Lower lobe of right lung (tissue), 2 donors: ENCODE measurements at regions not wholly inside any gene's neighbourhood (a gene's known extent, or its start where the extent isn't known, plus 50 kb on each side); places are given as distances from the start of the nearest gene placed in this dataset.
"Not testable (repeated sequence)": the region's sequence is repeated elsewhere in the genome, so short reads cannot be mapped to it uniquely, and the experiment has no call there.

Experiments
- ATAC-seq, 2 donors: fragments of 200-7000 bp; cut with Tn5 transposase; one replicate each; pipeline ENCODE4 v1.9.1; 2020 to 2022; ENCODE audit warnings: mild to moderate bottlenecking in 2 of 2, moderate library complexity in 2 of 2
- DNase-seq: peaks from one replicate; pipeline ENCODE4 v3.0.0-alpha.2; 2020
- H3K27ac ChIP-seq: fragments of 200-600 bp; one replicate; pipeline ENCODE4 v1.8.0; 2022
- H3K27me3 ChIP-seq: fragments of 200-600 bp; one replicate; pipeline ENCODE4 v1.8.0; 2022; ENCODE audit warnings: low read depth
- H3K36me3 ChIP-seq: fragments of 200-600 bp; one replicate; pipeline ENCODE4 v1.8.0; 2022; ENCODE audit warnings: mild to moderate bottlenecking
- H3K4me1 ChIP-seq: fragments of 200-600 bp; one replicate; pipeline ENCODE4 v1.8.0; 2022
- H3K4me3 ChIP-seq: fragments of 200-600 bp; one replicate; pipeline ENCODE4 v1.8.0; 2022; ENCODE audit warnings: mild to moderate bottlenecking
- H3K9me3 ChIP-seq: fragments of 200-600 bp; one replicate; pipeline ENCODE4 v1.8.0; 2022
- intact Hi-C: fragments of 100-400 bp; cut with DNase I; formaldehyde crosslinking; loops from one replicate; pipeline ENCODE4 v1.11.0; 2022
- TF ChIP-seq, protein P1 (sequence below): fragments of 200-600 bp; IDR thresholded peaks from one replicate; pipeline ENCODE4 v1.8.0; 2022; ENCODE audit warnings: antibody characterized with exemption, mild to moderate bottlenecking
- donor health status: DM: no; HTN: yes; CAD: no; lungs with severe emphysema.

DNA sequence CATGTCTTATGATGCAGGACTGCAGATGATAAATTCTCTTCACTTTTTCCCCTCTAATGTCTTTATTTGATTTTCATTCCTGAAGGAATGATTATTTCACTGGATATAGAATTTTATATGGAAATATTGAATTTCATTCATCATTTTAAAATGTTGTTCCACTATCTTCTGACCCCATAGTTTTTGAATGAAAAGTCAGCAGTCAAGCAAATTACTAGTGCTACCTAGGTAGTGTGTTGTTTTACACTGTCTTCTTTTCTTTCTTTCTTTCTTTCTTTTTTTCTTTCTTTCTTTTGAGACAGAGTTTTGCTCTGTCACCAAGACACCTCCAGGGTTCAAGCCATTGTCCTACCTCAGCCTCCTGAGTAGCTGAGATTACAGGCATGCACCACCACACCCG is 76.9 kb downstream of the WSB1 start:
- no peak overlapping the region for H3K4me3 ChIP-seq
- H3K27ac ChIP-seq: no peak overlapping the region
- no peaks in the 10 kb centered on the region for H3K36me3 ChIP-seq
- no peak for ATAC-seq
- peaks cover 4% of the 10 kb centered on the region for H3K9me3 ChIP-seq
- TF ChIP-seq, protein P1, sequence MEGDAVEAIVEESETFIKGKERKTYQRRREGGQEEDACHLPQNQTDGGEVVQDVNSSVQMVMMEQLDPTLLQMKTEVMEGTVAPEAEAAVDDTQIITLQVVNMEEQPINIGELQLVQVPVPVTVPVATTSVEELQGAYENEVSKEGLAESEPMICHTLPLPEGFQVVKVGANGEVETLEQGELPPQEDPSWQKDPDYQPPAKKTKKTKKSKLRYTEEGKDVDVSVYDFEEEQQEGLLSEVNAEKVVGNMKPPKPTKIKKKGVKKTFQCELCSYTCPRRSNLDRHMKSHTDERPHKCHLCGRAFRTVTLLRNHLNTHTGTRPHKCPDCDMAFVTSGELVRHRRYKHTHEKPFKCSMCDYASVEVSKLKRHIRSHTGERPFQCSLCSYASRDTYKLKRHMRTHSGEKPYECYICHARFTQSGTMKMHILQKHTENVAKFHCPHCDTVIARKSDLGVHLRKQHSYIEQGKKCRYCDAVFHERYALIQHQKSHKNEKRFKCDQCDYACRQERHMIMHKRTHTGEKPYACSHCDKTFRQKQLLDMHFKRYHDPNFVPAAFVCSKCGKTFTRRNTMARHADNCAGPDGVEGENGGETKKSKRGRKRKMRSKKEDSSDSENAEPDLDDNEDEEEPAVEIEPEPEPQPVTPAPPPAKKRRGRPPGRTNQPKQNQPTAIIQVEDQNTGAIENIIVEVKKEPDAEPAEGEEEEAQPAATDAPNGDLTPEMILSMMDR: no peak
- no peaks in the 10 kb centered on the region for H3K27me3 ChIP-seq
- intact Hi-C loops: no loop called here
- no peak for DNase-seq
- no peaks in the 10 kb centered on the region for H3K4me1 ChIP-seq

DNA sequence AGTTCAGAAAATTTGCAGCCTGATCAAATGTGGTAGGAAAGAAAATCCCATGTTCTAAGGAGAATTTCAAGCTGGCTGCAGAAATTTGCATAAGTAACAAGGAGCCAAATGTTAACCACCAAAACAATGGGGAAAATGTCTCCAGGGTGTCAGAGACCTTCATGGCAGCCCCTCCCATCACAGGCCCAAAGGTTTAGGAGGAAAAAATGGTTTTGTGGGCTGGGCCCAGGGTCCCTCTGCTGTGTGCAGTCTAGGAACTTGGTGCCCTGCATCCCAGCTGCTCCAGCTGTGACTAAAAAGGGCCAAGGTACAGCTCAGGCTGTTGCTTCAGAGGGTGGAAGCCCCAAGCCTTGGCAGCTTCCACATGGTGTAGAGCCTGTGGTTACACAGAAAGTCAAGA is 79.8 kb downstream of the WSB1 start:
- intact Hi-C loops: not testable (repeated sequence)

GRCh38 chr17:27376637-27377547 is 79.4 kb upstream of the KSR1 start:
- Histone ChIP-seq H3K4me3 (no peak overlapping the region), H3K27me3 (no peaks in the 10 kb centered on the region), H3K36me3 (no peaks in the 10 kb centered on the region), H3K9me3 (peaks cover 4% of the 10 kb centered on the region), H3K4me1 (peaks cover 15% of the 10 kb centered on the region), H3K27ac (no peak overlapping the region)
- TF ChIP-seq, protein P1: no peak
- intact Hi-C loops: no loop called here
- no peak for ATAC-seq
- DNase-seq: no peak

More for the DNA sequence above, 79.8 kb downstream of the WSB1 start:
- not testable (repeated sequence) for DNase-seq, H3K36me3 ChIP-seq, H3K4me1 ChIP-seq, H3K4me3 ChIP-seq, H3K27ac ChIP-seq, H3K9me3 ChIP-seq, ATAC-seq, H3K27me3 ChIP-seq

DNA sequence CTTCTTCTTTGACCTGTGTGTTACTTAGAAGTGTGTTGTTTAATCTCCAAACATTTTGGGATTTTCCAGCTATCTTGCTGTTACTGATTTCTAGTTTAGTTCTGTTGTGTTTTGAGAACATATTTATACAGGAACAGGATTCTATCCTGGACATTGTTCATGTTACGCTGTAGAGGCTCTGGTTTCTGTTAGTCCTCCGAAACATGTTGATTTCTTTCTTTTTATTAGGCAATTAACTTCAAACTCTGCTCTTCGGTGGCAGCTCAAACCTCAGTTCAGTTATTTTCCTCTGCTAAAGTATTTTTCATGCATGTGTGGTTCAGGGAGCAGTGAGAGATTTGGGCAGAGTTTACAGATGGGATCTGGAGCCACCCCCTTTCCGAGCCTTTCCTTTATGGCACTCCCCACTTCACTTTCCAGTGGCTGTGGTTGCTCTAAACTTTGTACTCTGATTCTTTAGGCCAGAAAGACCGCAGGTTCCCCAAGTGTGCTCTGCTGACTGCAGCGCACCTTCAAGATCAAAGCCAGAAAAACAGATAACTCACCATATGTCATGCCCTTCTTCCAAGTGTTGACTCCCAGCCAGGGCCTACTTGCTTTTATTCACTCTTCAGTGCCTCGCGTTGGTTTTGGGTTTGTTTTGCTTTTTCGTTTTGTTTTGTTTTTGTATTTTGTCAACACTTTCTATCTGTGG is 77.6 kb upstream of the KSR1 start:
- ATAC-seq (no peak), DNase-seq (no peak)
- H3K27ac ChIP-seq: no peak overlapping the region

DNA sequence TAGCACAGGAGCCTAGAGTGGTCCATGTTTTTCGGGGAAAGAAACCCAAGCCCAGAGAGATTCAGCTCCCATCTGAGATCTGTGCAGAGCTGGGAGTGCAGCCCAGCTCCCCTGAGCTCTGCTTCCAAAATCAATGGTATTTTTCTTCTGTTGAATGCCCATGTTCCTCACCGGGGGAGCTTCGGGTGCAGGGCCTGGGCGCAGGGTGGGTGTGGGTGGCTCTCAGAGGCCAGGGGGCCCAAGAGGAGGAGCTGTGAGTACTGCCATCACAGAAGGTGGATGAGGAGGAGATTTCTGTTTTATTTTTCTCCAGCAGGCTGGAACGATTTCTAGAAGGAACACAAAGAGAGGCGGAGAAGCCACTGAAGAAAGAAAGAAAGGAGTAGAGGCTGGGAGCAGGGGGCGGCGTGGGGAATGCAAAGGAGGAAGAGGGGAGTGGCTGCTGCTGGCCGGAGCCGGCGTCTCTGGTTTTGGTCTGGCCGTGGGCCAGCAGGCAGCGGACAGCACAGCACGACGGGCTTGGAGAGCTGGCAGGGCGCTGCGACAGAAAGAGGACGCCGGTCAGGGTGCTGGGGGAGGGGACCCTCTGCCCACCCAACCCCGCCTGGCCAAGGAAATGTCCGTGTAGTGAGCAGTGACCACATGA is 76.2 kb upstream of the KSR1 start:
- Histone ChIP-seq H3K4me3 (peak overlapping the region; percentile 40), H3K27me3 (no peaks in the 10 kb centered on the region), H3K9me3 (no peaks in the 10 kb centered on the region), H3K36me3 (no peaks in the 10 kb centered on the region), H3K27ac (no peak overlapping the region), H3K4me1 (peaks cover 15% of the 10 kb centered on the region)
- DNase-seq: peak; percentile 77
- intact Hi-C loops: no loop called here
- peak; percentile 76 to 84 for ATAC-seq
- TF ChIP-seq, protein P1: no peak

More for the DNA sequence above, 77.6 kb upstream of the KSR1 start:
- Histone ChIP-seq H3K36me3 (no peaks in the 10 kb centered on the region), H3K4me3 (no peak overlapping the region), H3K27me3 (no peaks in the 10 kb centered on the region), H3K4me1 (peaks cover 15% of the 10 kb centered on the region), H3K9me3 (peaks cover 2% of the 10 kb centered on the region)
- intact Hi-C loops: no loop called here
- TF ChIP-seq, protein P1: no peak
